G401 (cell line): ENCODE measurements at regions not wholly inside any gene's neighbourhood (a gene's known extent, or its start where the extent isn't known, plus 50 kb on each side); places are given as distances from the start of the nearest gene placed in this dataset.
A peak's percentile ranks its signal among the peaks of the same experiment; 100 is the strongest.

ENCODE experiments used
- DNase-seq: peaks from one replicate; pipeline ENCODE4 v3.0.0-alpha.2; 2015; ENCODE audit warnings: low spot score
- in situ Hi-C: cut with HindIII; loops from 2 replicates; pipeline ENCODE4 v1.10.0; 2016; ENCODE audit warnings: low sequenced_read_pairs, mixed read lengths

DNA sequence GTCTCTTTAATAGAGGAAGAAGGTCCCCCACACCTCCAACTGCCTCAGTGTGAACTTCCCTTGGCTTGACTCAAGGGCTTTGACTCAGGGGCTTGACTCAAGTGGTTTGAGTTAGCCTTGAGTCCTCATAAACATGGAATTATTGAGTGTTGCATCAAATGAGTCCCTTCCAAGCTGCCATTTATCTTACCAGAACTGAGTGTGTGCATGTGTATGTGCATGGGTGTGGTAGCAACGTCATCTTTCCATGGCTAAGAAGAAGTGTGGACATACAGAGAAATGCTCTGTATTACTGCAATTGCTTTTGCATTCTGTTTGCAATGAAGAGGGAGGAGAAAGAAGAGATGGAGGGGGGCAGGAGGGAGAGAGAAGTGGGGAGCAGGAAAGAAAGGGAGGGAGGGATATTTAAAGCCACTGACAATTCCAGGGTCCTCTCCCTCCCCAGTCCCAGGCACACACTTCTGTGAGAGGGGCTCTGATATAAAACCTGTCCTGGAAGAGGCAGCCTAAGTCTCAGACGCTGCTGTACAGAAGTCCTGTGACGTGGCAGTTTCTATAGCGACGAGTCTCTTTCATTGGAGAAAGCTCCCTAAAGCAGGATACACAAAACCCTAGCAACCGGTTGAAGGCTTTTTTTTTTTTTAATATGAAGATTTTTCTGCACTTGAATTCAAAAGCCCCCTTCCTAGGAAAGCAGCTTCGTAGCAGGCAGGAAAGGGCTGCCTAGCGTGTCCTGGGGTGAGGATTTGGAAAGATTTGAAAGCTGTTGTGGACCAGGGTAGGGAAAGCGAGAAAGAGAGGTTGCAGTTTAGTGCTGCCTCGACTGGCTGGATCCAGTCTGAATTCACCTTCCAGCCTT lies 93.3 kb upstream of the MAP1B start:
- in situ Hi-C loops: no loop called here
- peak; percentile 91 for DNase-seq

DNA sequence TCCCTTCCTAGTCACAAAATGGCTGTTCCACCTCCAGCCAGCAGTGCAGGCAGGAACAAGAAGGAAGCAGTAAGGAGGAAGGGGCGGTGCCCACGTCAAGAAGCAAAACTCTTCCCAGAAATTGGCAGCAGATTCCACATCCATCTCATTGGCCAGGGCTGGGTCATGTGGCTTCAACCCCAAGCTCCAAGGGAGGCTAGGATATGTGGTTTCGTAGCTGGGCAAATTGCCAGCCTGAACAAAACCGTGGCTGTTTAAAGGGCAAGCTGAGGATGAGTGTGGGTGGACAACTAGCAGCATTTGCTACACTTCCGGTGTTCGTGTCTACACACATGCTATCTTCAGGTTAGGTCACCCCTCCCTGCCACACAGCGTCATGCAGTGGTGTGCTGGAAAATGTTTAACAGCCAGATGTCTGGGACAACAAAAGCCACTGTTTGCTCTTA lies 92.1 kb upstream of the MAP1B start:
- DNase-seq: peak; percentile 87
- in situ Hi-C loops: no loop called here

DNA sequence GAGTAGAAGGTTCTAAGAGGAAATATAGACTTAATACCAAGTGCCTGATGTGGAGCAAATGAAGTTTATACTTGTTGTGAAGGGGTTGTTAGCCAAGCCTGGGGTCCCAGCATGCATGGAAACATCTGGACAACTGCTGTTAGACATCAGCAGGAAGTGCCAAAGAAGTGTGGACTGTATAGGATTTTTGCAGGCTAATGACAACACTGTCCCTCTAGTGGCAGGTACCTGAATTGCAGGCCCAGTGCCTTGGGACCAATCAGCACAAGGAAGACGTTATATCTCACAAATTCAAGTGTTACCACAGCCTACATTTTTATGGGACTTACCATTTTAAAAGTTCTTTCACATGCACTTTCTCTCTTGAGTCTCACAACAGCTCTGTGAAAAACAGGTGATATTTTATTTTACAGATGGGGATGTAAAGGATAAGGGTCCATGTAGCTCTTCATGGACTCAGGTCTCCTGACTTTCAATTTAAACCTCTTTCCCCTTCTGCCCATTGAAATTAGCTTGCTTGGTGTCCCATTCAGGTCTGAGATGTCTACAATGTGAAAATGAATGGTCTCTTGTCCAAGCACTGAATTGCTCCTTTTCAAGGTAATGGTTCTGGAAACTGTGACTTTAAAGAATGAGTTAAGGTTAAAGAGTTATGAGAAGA lies 89.0 kb upstream of the MAP1B start:
- DNase-seq: no peak
- in situ Hi-C loops: no loop called here

DNA sequence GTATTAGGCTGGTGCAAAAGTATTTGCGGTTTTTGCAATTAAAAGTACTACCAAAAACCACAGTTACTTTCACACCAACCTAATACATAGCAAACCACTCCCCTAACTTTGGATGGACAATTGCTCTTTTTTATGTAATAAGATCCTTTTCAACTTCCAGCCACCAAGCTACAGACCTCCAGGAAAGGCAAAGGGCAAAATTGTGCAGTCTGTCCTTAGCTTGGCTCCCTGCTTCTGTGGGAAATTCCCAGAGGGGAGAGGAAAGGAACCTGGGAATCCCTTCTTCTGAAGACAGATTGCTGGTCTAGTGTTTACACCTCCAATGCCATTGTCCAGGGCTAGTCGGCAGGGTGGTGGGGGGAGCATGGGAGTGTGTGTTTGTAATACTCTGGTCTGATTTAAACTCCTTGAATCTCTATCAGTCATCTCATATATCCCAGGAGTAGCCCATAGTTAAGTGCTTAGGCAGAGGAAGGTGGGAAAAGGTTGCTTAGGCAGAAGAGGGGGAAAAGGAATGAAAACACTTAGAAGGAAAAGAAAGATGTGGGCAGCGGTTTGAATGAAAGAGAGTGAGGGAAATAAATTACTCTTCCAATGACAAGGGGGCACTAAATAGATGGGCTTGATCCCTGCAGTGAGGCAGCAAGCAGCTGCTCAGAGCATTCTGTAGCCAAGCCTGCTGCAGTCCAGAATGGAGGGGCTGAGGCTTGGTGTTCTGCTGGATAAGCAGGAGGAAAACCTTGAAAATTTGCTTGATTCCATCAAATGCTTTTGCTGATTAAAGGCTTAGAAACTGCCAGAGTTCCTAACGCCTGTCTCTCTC lies 86.9 kb upstream of the MAP1B start:
- DNase-seq: no peak
- in situ Hi-C loops: no loop called here

DNA sequence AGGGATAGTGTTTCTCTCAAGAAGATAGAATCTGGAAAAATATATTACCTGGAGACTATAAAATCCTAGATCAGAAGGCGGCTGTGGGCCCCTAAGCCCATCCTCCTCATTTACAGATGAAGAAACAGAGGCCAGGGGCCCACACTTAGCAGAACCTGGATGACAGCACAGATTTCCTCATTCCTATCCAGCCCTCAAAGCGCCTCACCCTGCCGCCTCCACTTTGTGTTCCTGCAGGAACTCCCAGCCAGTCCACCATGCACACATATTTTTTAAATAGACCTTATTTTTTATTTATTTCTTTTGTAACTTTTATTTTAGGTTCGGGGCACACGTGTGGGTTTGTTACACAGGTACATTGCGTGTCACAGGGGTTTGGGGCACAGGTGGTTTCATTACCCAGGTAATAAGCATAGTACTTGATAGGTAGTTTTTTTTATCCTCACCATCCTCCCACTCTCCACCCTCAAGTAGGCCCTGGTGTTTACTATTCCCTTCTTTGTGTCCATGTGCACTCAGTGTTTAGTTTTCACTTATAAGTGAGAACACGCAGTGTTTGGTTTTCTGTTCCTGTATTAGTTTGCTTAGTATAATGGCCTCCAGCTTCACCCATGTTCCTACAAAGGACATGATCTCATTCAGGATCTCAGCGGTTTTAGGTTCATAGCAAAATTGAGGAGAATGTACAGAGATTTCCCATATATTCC lies 85.5 kb upstream of the MAP1B start:
- in situ Hi-C loops: no loop called here
- DNase-seq: no peak

DNA sequence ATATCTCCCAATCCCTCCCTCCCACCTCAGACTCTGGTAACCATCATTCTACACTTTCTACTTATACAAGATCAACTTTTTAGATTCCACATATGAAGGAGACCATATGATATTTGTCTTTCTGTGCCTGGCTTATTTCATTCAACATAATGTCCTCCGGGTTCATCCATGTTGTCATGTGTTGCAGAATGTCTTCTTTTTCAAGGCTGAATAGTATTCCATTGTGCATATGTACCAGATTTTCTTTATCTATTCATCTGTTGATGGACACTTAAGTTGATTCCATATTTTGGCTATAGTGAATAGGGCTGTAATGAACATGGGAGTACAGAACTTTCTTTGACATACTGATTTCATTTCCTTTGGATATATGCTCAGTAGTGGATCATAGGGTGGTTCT lies 78.9 kb upstream of the MAP1B start:
- in situ Hi-C loops: no loop called here
- no peak for DNase-seq

DNA sequence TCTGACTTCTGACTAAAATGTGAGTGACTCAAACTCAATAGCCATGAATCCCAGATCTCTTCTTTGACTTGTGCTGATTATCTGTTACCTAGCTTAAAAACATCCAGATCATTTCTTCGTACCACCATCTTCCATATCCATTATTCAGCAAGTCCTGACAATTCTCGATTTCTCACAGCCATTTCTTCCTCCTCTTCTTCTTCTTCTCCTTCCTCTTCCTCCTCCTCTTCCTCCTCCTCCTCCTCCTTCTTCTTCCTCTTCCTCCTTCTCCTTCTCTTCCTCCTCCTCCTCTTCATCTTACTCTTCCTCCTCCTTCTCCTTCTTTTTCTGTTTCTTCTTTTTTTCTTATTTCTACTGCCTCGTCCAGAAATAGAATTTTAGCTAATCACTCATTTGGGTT lies 77.0 kb upstream of the MAP1B start:
- DNase-seq: no peak
- in situ Hi-C loops: no loop called here

DNA sequence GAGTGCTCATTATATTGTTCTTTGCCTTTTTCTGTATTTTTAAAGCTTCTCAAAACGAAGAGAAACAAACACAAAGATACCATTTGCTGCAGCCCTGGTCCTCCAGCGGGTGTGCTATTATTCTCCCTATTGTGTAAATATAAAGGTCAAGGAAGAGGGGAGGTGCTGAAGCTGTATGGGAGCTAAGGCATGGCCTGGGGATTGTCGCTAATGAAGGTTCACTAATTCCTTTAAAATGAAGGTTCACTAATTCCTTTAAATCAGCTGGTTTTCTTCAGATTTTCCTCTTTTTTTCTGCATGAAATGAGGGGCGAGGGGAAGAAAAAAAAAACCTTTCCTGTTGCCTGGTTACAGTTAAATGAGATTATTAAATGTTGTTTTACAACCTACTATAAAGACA lies 74.5 kb upstream of the MAP1B start:
- in situ Hi-C loops: no loop called here
- no peak for DNase-seq

DNA sequence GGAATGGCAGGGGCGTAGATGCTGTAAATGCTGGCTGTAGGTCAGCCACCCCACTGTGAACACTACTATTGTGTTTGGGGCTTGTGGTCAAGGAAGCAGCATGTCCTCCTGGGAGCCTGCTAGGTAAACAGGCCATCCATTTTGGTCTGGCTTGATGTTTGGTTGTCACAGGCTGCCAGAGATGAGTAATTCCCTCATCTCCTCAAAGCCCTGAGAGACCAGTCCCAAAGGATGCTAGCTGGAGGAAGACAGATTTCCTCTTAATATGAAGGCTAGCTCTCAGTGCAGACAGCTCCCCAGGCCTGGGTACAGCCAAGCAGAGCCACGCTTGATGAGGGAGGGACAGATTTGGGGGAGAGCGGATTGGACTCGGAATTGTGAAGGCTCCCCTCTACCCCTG lies 72.5 kb upstream of the MAP1B start:
- in situ Hi-C loops: no loop called here
- peak; percentile 36 for DNase-seq

DNA sequence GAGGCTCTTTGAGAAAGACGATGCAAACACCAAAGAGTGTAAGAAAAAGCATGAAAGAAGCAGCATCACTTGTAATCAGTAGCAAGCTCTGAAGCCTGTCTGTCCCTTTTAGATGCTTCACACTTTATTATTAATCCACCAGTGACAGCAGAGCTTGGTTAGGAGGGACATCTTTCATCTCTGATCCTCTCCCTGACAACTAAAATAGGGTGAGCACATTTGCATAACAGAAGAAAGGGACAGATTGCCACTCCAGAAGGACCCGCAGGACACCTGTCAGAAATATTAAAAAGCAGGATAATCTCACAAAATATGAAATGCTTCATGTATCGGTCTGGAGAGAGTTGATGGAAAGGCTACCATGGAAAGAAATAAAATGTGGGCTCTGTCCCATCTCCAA lies 71.4 kb upstream of the MAP1B start:
- peak; percentile 88 for DNase-seq
- in situ Hi-C loops: no loop called here

DNA sequence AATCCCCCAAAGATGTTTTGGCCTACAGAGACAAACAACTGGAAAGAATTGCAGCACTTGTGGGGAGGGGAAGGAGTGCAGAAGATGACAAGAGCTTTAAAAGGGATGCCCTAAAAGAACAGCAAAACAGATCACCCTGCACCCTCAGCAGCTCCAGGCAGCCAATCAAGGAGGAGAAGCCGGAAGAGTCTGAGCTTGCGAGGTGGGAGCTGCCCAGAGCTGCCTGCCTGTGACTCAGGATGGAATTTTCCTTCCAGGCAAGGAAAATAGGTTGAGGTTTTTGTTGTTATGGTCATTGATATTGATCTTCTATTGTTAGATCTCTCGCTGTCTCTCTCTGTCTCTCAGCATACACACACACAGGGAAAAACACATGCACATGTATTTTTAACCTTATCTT lies 70.3 kb upstream of the MAP1B start:
- in situ Hi-C loops: no loop called here

DNA sequence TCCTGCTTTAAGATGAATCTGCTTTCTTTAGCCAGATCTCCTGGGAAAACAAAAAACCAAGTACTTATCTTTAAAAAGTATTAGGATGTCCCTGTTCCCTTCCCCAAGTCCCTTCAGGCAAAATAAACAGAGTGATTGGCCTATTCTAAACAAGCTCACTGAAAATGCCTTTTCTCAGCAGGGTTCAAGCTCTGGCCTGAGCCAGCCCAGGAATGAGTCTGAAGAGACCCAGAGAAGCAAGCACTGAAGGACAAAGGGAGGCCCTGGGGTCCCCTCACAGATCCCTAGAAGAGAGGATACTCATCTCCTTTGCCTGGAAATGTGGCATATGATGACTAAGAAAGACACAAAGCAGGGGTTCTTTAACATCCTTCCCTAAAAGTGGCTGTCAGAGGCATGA lies 66.8 kb upstream of the MAP1B start:
- DNase-seq: no peak
- in situ Hi-C loops: no loop called here

More for the DNA sequence above, 70.3 kb upstream of the MAP1B start:
- peak; percentile 75 for DNase-seq

DNA sequence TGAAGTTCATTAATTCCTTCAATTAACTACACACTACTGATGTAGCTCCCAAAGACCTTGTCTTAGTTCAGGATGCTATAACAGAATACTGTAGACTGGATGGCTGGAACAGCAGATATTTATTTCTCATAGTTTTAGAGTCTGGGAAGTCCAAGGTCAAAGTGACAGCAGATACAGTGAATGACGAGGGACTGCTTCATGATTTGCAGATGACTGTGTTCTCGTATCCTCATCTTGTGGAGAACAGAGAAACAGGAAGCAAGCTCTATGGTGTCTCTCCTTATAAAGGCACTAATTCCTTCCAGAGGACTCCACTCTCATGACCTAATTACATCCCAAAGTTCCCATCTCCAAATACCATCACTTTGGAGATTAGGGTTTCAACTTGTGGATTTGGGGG lies 65.6 kb upstream of the MAP1B start:
- in situ Hi-C loops: no loop called here

DNA sequence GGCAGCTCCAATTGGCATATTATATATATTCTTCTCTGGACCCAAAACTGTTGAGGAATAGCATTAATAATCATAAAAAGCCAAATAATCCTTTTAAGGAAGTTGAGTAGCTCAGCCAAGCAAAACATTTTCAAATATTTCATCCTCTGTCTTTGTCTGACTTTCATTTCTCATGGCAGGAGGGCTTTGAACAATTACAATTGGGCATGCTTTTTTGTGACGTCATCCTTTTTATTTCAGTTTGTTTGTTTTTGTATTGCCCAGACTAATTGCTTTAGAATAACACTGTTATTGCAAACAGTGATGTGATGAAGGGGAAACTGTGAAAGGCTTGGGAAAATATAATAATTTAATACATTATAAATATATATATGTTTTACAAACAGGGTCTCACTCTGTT lies 65.2 kb upstream of the MAP1B start:
- in situ Hi-C loops: no loop called here
- DNase-seq: no peak

More for the DNA sequence above, 65.6 kb upstream of the MAP1B start:
- no peak for DNase-seq

DNA sequence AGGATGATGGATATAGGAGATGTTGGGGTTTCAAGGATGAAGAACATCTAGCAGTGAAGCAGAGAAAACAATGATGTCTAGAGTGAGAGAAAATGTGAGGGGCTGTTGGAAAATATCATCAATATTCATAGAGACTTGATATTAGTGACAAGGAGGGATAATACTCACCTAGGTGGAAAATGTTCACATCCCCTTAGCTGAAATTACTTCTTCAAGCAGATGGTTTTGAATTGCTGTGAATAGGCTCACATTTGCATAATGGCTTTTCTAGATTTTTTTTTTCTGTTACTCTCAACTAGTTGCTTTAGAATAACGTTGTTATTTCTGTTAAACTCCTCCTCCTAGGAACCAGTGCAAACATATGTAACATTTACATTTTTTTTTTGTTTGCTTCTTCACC lies 61.6 kb upstream of the MAP1B start:
- in situ Hi-C loops: no loop called here
- DNase-seq: no peak

DNA sequence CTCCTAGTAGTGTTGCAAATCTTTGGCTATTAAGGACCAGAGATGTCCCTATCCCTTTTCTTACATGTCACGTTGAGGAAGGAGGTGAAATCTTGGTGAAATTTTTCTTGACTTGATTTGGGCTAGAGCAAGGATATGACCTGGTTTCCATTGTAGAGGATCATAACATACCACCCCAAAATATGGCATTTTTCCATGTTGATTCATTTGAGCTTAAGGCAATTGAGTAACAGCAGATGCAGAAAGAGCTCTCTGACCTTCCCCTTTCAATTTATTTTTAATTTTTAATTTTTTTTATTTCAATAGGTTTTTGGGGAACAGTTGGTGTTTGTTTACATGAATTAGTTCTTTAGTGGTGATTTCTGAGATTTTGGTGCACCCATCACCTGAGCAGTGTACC lies 61.2 kb upstream of the MAP1B start:
- in situ Hi-C loops: no loop called here
- no peak for DNase-seq

DNA sequence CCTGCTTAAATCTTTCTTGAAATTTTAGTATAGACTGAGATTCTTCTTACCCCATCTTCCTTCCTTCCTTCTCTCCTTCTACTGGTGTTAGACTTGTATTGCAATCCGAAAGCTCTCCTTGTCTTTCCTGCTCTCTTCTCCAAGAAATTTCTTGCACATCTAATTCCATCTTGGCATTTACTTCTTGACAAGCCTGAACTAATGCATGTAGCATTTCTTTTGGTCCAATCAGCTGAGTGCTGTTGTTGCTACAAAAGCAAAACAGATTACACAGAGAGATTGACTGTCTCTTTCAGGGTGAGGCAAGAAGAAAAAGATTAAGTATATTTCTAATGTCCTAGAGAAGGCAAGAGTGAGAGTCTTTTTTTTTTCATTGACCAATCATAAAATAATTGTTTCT lies 51.6 kb upstream of the MAP1B start:
- in situ Hi-C loops: no loop called here

More for the DNA sequence above, 51.6 kb upstream of the MAP1B start:
- DNase-seq: no peak
